Stimulated activated naive B cell treated with anti-CD40 and anti-IgM and Interleukin-4, amounts not matched to agents 10 μg/mL and 1 μg/mL and 100 μg/mL, for 72 hours (primary cell): ENCODE measurements at regions not wholly inside any gene's neighbourhood (a gene's known extent, or its start where the extent isn't known, plus 50 kb on each side); places are given as distances from the start of the nearest gene placed in this dataset.

Experiments used
- ATAC-seq, 2 donors: fragments of 150-1000 bp; cut with Tn5 transposase; replicated peaks; 2 replicates each; pipeline ENCODE4 v1.10.0; 2021; ENCODE audit warnings: moderate library complexity in 1 of 2
- DNase-seq: peaks from one replicate; pipeline ENCODE4 v3.0.0; 2021
- H3K27ac Mint-ChIP-seq: one replicate; pipeline ENCODE4 v1.8.0; 2022; ENCODE audit warnings: mild to moderate bottlenecking, mixed read lengths
- H3K27me3 Mint-ChIP-seq, 2 donors: one replicate each; pipeline ENCODE4 v1.8.0; 2022; ENCODE audit warnings: mixed read lengths in 2 of 2
- H3K36me3 Mint-ChIP-seq, 2 donors: one replicate each; pipeline ENCODE4 v1.8.0; 2022; ENCODE audit warnings: mixed read lengths in 2 of 2, mild to moderate bottlenecking in 1 of 2
- H3K4me1 Mint-ChIP-seq, 2 donors: one replicate each; pipeline ENCODE4 v1.8.0; 2022; ENCODE audit warnings: mixed read lengths in 2 of 2, mild to moderate bottlenecking in 1 of 2
- H3K4me3 Mint-ChIP-seq, 2 donors: one replicate each; pipeline ENCODE4 v1.8.0; 2022; ENCODE audit warnings: mild to moderate bottlenecking in 2 of 2, mixed read lengths in 2 of 2, moderate library complexity in 1 of 2
- H3K9me3 Mint-ChIP-seq, 2 donors: one replicate each; pipeline ENCODE4 v1.8.0; 2022; ENCODE audit warnings: mixed read lengths in 2 of 2, mild to moderate bottlenecking in 1 of 2

DNA sequence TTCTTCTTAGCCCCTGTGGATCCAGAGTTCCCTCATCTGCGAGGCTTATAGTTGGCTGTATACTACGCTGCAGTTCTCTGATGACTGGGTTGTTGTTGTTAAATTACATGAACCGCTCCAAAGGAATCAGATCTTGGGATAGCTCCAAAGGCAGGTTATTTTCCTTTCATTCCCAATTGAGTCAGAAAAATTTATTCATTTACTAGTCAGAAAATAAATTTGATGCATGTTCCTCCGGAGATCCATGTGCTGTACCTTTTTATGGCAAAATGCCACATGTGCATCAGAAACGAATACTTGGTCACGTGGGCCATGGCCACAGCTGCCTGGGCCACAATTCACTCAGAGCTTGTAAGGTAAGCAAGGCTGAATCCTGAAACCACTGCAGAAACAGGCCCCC, 304.0 kb downstream of the NR2F1-AS1 start:
- ATAC-seq (no peak), DNase-seq (no peak)
- no peak overlapping the region for H3K27ac Mint-ChIP-seq
- H3K4me3 Mint-ChIP-seq, result no peak overlapping the region
- no peaks in the 10 kb centered on the region for H3K27me3 Mint-ChIP-seq
- H3K36me3 Mint-ChIP-seq, result no peaks in the 10 kb centered on the region
- peaks cover under 1 to 7% of the 10 kb centered on the region in 2 donors for H3K9me3 Mint-ChIP-seq
- no peaks in the 10 kb centered on the region for H3K4me1 Mint-ChIP-seq

GRCh38 chr5:93275376-93275775, 305.6 kb downstream of the NR2F1-AS1 start:
- no peaks in the 10 kb centered on the region for H3K27me3 Mint-ChIP-seq
- ATAC-seq, result no peak
- peaks cover 2 to 7% of the 10 kb centered on the region in 2 donors for H3K9me3 Mint-ChIP-seq
- no peak overlapping the region for H3K4me3 Mint-ChIP-seq
- no peaks in the 10 kb centered on the region for H3K4me1 Mint-ChIP-seq
- no peaks in the 10 kb centered on the region for H3K36me3 Mint-ChIP-seq
- no peak for DNase-seq
- H3K27ac Mint-ChIP-seq, result no peak overlapping the region

- Mint-ChIP-seq H3K27ac (no peak overlapping the region), H3K27me3 (no peaks in the 10 kb centered on the region), H3K4me3 (no peak overlapping the region), H3K36me3 (no peaks in the 10 kb centered on the region), H3K4me1 (no peaks in the 10 kb centered on the region), H3K9me3 (peaks cover 2 to 7% of the 10 kb centered on the region in 2 donors)
- ATAC-seq (no peak), DNase-seq (no peak)
Observed at GRCh38 chr5:93274291-93274690, 306.7 kb downstream of the NR2F1-AS1 start.

- no peaks in the 10 kb centered on the region for H3K36me3 Mint-ChIP-seq
- no peaks in the 10 kb centered on the region for H3K27me3 Mint-ChIP-seq
- DNase-seq, result no peak
- H3K27ac Mint-ChIP-seq, result no peak overlapping the region
- no peak overlapping the region for H3K4me3 Mint-ChIP-seq
- H3K9me3 Mint-ChIP-seq, result peaks cover 2 to 7% of the 10 kb centered on the region in 2 donors
- peak in 1 of 2 donors; percentile 25 for ATAC-seq
- no peaks in the 10 kb centered on the region for H3K4me1 Mint-ChIP-seq
Observed at GRCh38 chr5:93273176-93273575, 307.8 kb downstream of the NR2F1-AS1 start.

DNA sequence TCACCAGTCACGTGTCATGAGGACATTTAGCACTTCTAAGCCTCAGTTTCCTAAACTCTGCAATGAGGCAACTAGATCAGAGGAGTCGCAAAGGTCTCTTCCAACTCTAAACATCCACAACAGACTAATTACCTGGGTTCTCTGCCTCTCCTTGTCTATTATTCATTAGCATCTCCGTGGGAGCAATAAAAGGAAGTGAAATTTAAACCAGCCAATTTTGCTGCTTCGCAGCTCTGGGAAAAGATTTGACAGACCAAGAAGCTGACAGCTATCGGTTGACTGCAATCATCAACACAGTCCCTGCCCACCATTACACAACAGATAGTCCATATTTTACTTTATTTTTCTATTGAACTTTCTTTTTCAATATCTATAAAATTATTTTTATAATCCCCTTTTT, 308.9 kb downstream of the NR2F1-AS1 start:
- DNase-seq (no peak), ATAC-seq (no peak)
- Mint-ChIP-seq H3K27ac (no peak overlapping the region), H3K4me1 (no peaks in the 10 kb centered on the region), H3K4me3 (no peak overlapping the region), H3K36me3 (no peaks in the 10 kb centered on the region), H3K27me3 (no peaks in the 10 kb centered on the region), H3K9me3 (peaks cover 3 to 7% of the 10 kb centered on the region in 2 donors)

GRCh38 chr5:93267736-93268135, 313.3 kb downstream of the NR2F1-AS1 start:
- H3K27ac Mint-ChIP-seq, result no peak overlapping the region
- H3K27me3 Mint-ChIP-seq, result no peaks in the 10 kb centered on the region
- no peaks in the 10 kb centered on the region for H3K4me1 Mint-ChIP-seq
- H3K4me3 Mint-ChIP-seq, result no peak overlapping the region
- H3K36me3 Mint-ChIP-seq, result no peaks in the 10 kb centered on the region
- ATAC-seq (no peak), DNase-seq (no peak)
- H3K9me3 Mint-ChIP-seq, result peaks cover 0 to 4% of the 10 kb centered on the region in 2 donors

DNA sequence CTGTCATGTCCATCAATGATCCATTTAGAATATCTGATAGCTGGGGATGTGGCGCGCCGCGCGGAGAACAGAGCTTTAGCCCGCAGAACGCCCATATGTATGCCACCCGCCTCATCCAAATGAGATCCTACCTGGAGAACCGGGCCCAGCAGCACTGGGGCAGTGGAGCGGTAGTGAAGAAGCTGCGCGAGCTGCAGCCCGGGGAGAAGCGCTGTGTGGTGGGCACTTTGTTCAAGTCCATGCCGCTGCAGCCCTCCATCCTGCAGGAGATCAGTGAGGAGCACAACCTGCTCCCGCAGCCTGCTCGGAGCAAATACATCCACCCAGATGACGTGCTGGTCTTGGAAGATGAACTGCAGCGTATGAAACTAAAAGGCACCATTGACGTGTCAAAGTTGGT, 313.7 kb downstream of the NR2F1-AS1 start:
- ATAC-seq, result no peak
- peaks cover 0 to 4% of the 10 kb centered on the region in 2 donors for H3K9me3 Mint-ChIP-seq
- H3K27ac Mint-ChIP-seq, result no peak overlapping the region
- H3K36me3 Mint-ChIP-seq, result no peaks in the 10 kb centered on the region
- no peak overlapping the region for H3K4me3 Mint-ChIP-seq
- no peak for DNase-seq
- H3K27me3 Mint-ChIP-seq, result no peaks in the 10 kb centered on the region
- H3K4me1 Mint-ChIP-seq, result no peaks in the 10 kb centered on the region

- Mint-ChIP-seq H3K27me3 (no peaks in the 10 kb centered on the region), H3K9me3 (no peaks in the 10 kb centered on the region), H3K4me1 (no peaks in the 10 kb centered on the region), H3K27ac (no peak overlapping the region), H3K36me3 (no peaks in the 10 kb centered on the region), H3K4me3 (no peak overlapping the region)
- DNase-seq (no peak), ATAC-seq (no peak)
Observed at GRCh38 chr5:93257616-93258015, 323.4 kb downstream of the NR2F1-AS1 start.

- no peak for ATAC-seq
- Mint-ChIP-seq H3K9me3 (peaks cover 0 to 2% of the 10 kb centered on the region in 2 donors), H3K4me1 (no peaks in the 10 kb centered on the region), H3K27me3 (no peaks in the 10 kb centered on the region), H3K36me3 (no peaks in the 10 kb centered on the region), H3K27ac (no peak overlapping the region), H3K4me3 (no peak overlapping the region)
- DNase-seq, result no peak
Observed at GRCh38 chr5:93255796-93256195, 325.2 kb downstream of the NR2F1-AS1 start.

GRCh38 chr5:93252165-93252564, 328.9 kb downstream of the NR2F1-AS1 start:
- H3K4me3 Mint-ChIP-seq, result no peak overlapping the region
- no peak for DNase-seq
- no peaks in the 10 kb centered on the region for H3K27me3 Mint-ChIP-seq
- H3K36me3 Mint-ChIP-seq, result no peaks in the 10 kb centered on the region
- peaks cover 0 to 2% of the 10 kb centered on the region in 2 donors for H3K9me3 Mint-ChIP-seq
- no peak for ATAC-seq
- no peak overlapping the region for H3K27ac Mint-ChIP-seq
- no peaks in the 10 kb centered on the region for H3K4me1 Mint-ChIP-seq

GRCh38 chr5:93251347-93251746, 329.7 kb downstream of the NR2F1-AS1 start:
- Mint-ChIP-seq H3K36me3 (no peaks in the 10 kb centered on the region), H3K9me3 (peaks cover 0 to 3% of the 10 kb centered on the region in 2 donors), H3K4me3 (no peak overlapping the region), H3K27ac (no peak overlapping the region), H3K27me3 (no peaks in the 10 kb centered on the region), H3K4me1 (no peaks in the 10 kb centered on the region)
- DNase-seq, result no peak
- no peak for ATAC-seq

- Mint-ChIP-seq H3K4me1 (no peaks in the 10 kb centered on the region), H3K4me3 (no peak overlapping the region)
- ATAC-seq, result no peak
Observed at GRCh38 chr5:93250424-93250823, 330.6 kb downstream of the NR2F1-AS1 start.

DNA sequence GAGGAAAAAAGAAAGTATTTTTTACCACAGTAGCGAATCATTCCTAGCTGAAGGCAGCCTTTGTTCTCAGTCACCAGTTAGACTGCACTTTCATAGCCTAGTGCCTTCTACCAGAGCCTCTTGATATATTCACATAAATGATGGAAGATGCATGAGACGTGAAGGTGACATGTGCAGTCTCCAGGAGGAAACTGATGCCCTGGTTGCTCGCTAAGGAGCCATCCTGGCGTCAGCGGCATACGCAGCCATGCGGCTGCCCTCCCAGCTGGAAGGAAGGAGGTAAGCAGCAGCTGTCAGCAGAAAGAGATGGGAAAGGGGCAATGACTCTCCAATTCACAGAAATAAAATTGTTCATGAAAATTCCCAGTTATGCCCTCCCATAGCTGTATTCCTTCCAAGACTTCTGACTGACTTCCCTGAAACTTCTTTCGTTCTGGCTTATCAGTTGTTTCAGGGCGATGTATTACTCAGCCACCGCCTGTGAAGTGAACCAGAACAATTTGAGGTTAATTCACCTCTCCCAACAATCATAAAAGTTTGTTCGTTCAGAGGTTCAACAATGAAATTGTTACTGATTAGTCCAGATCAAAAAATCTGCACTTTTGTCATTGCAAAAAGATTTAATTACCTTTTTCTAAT, 331.2 kb downstream of the NR2F1-AS1 start:
- DNase-seq, result no peak
- H3K36me3 Mint-ChIP-seq, result no peaks in the 10 kb centered on the region
- ATAC-seq, result no peak
- H3K27ac Mint-ChIP-seq, result no peak overlapping the region
- H3K9me3 Mint-ChIP-seq, result peaks cover 0 to 4% of the 10 kb centered on the region in 2 donors
- H3K27me3 Mint-ChIP-seq, result no peaks in the 10 kb centered on the region
- no peaks in the 10 kb centered on the region for H3K4me1 Mint-ChIP-seq
- no peak overlapping the region for H3K4me3 Mint-ChIP-seq

More at GRCh38 chr5:93250424-93250823, 330.6 kb downstream of the NR2F1-AS1 start:
- Mint-ChIP-seq H3K36me3 (no peaks in the 10 kb centered on the region), H3K27me3 (no peaks in the 10 kb centered on the region), H3K27ac (no peak overlapping the region), H3K9me3 (peaks cover 0 to 4% of the 10 kb centered on the region in 2 donors)
- DNase-seq, result no peak

DNA sequence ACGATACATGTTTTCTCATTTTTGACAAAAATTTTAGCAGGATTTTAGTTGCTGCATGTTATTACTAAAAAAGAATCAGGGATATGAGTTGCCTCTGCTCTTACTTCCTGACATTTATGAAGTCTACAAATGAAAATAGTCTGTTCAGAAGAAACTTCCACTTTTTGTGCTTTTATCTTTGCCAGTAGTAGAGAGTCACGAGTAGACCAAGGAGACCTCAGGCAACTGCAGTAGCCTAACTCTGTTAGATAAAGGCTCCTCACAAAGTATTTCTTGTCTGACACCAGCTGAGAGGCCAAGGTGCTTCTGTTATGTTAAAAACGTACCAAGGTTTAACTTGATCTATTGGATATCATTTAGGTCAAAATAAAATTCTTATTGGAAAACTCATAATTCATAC, 333.9 kb downstream of the NR2F1-AS1 start:
- no peaks in the 10 kb centered on the region for H3K36me3 Mint-ChIP-seq
- ATAC-seq, result no peak
- no peaks in the 10 kb centered on the region for H3K4me1 Mint-ChIP-seq
- H3K9me3 Mint-ChIP-seq, result peaks cover 0 to 3% of the 10 kb centered on the region in 2 donors
- DNase-seq, result no peak
- H3K4me3 Mint-ChIP-seq, result no peak overlapping the region
- no peaks in the 10 kb centered on the region for H3K27me3 Mint-ChIP-seq
- H3K27ac Mint-ChIP-seq, result no peak overlapping the region

GRCh38 chr5:93246090-93246855, 334.7 kb downstream of the NR2F1-AS1 start:
- Mint-ChIP-seq H3K9me3 (peaks cover 0 to 2% of the 10 kb centered on the region in 2 donors), H3K4me1 (no peaks in the 10 kb centered on the region), H3K27me3 (no peaks in the 10 kb centered on the region), H3K4me3 (no peak overlapping the region), H3K36me3 (no peaks in the 10 kb centered on the region), H3K27ac (no peak overlapping the region)
- ATAC-seq (no peak), DNase-seq (no peak)
